NCI-H146 treated with DMSO at 0.1 percent for 48 hours (cell line): ENCODE measurements at regions not wholly inside any gene's neighbourhood (a gene's known extent, or its start where the extent isn't known, plus 50 kb on each side); places are given as distances from the start of the nearest gene placed in this dataset.

Experiments
- DNase-seq: peaks from one replicate; lab custom pipeline; 2025; ENCODE audit not compliant: unreplicated experiment; lab: John Stamatoyannopoulos, UW

DNA sequence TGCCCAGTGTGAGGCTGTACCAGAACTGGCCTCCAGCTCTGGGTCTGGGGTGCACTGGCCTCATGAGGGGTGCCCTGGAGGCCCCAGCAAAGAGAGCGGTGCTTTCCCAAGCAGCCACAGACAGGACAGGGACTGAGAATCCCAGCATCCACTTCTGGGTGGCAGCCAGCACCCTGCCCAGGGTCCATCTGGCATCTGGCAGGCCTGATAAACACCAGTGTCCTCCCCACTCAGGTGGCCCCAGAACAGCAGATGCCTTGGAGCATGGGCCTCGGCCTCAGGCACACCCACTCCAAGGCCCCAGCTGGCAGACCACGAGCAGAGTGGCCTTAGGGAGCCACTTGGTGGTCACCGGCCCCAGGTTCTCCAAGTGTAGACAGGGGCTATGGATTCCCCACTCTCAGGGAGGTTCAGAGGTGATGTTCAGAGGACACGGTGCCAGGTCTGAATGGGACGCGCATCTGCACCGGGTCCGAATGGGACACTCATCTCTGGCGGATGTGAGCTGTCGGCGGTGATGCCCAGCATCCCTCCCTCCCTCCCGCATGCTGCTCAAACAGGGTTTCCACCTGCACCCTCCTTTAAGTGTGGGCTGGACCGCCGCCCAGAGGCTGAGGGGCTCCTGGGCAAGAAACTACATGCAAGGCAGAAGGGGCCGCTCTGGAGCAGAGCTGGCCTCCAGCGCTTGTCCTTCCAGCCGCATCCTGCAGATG, 82.2 kb upstream of the GPC1 start:
- no peak for DNase-seq

- no peak for DNase-seq
Measured at GRCh38 chr2:240353944-240354343, 81.5 kb upstream of the GPC1 start.

DNA sequence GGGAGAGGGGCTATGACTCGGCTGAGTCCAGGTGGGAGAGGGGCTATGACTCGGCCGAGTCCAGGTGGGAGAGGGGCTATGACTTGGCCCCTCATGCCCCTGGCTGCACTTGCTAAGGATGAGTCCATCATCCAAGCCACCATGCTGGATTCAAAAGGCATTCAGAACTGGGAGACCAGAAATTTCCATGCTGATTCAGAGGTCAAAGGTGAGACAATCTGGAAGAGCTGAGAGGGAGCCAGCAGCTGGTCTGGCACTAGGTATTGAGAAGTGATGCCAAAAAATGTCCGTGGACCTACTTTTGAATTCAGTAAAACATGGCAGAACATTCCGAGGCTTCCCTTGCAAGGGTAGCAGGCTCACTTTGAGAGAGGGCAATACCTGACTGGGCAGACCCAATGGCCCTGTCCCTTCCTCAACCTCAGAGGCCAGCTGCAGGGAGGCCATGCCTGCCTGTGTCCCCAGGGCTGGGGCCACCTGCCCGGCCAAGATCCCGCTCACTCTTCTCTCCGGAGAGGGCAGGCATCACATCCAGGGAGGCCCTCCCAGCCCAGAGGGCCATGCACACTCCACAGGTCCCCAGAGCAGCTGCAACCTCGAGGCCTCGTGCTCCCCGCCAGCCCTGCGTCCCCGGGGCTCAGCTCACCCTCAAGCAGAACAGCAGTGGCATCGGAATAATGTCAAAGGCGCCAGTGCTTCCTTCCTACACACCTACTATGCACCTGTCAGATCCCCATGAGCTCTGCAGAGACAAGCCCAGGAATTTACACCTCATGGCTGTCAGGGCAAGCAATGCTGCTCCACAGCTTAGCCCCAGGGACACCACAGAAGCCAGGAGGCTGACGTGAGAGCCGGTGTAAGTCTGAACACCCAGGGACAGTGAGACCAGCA, 80.2 kb upstream of the GPC1 start:
- DNase-seq = no peak

DNA sequence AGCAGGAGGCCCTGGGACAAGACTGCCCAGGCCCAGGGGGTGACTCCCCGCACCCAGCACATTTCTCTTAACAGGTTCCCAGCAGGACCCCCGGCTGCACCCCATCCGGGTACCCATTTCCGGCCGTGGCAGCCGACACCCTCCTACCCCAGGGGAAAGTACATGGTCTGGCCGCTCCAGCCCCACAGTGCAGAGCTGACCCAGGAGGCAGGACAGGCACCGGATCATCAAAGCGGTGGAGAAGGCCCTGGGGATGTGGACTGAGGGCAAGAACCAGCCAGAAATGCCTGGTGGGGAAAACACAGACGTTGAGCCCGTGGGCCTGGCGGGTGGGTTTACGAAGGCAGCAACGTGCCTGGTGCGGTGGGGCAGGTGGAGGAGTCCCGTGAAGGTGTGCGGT, 79.5 kb upstream of the GPC1 start:
- no peak for DNase-seq

GRCh38 chr2:240356700-240357640, 78.5 kb upstream of the GPC1 start:
- no peak for DNase-seq

DNA sequence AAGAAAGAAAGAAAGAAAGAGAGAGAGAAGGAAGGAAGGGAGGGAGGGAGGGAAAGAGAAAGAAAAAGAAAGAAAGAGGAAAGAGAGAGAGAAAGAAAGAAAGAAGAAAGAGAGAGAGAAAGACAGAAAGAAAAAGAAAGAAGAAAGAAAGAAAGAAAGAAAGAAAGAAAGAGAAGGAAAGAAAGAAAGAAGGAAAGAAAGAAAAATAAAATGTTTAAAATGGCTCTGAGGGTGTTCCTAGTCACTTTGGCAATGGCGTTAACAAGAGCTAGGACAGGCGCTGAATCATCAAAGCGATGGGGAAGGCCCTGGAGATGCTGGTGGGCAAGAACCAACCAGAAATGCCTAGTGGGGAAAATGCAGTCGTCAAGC, 77.8 kb upstream of the GPC1 start:
- no peak for DNase-seq

DNA sequence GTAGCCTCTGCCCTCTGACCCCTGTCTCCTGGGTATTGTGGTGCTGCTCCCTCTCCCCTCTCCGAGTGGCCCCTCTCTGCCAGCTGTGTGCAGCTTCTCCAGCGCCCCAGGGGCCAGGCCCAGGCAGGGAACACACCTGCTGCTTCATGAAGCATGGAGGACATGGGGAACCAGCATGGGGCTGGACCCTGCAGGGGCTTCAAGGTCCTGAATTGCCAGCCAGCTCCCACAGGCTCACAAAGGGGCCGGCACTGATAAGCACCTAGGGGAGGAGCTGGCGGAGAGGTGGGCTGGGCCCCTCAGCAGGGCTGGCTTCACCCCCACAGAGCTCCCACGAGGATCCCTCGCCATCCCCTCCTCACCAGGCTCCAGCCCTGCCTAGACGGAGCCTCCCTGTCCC, 77.4 kb upstream of the GPC1 start:
- no peak for DNase-seq

DNA sequence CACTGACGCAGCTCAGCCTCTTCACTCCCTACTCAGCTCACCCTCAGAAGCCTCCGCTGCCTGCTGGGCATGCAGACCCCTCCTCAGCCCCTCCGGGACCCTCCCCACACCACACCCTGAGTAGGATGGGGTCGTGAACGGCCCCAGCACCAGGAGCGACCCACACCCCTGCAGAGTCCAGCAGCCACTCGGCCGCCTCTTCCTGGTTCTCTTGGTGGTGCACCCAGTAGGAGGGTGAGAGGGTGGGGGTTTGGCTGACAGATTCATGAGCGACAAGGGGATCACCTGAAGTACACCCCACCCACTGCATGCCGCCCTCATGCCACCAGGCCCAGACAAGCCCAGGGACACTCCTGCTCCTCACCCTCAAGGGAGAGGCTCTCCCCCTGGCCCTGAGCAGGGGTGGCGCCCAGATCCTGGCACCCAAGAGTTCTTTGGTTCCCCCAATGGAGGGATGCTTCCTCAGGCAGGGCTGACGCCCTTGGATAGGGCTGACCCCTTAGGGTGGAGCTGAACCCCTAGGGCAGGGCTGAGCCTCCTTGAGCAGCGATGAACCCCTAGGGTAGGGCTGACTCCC, 76.6 kb upstream of the GPC1 start:
- DNase-seq = no peak

DNA sequence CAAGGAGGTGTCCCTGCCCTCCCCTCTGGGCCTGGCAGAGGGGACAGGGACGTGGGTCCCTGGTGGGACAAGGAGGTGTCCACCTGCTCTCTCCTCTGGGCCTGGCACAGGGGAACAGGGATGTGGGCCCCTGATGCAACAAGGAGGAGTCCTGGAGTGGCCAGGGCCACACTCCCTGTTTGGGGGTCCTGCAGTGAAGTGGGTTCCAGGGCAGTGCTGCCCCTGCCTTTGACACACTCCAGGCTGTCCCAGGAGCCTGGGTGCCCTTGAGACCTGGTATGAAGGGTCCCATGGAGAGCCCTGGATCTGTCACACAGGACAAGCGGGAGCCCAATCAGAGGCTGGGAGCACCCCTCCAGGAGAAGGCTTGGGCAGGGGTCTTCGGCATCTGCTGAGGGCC, 75.8 kb upstream of the GPC1 start:
- no peak for DNase-seq

- DNase-seq = no peak
Measured at GRCh38 chr2:240360645-240361475, 74.6 kb upstream of the GPC1 start.

DNA sequence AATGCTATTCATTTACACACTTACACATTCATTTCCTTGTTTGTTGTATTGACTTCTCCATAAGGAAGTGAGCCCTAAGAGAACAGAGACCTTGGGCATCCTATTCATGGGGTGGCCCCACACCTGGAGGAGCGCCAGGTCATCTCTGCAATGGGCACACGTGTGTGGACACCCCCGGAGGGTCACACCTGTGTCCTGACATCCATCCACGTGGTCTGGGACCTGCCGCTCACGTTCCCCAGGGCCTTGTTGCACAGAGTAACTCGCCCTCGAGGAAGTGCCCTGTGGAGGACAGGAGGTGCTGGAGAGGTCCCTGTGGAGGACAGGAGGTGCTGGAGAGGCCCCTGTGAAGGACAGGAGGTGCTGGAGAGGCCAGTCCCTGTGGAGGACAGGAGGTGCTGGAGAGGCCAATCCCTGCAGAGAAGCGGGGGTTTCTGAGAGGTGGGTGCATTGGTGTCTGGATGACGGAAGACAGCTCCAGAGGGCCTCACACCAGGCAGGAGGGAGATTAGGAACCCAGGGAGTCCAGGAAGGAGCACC, 73.2 kb upstream of the GPC1 start:
- DNase-seq = no peak

DNA sequence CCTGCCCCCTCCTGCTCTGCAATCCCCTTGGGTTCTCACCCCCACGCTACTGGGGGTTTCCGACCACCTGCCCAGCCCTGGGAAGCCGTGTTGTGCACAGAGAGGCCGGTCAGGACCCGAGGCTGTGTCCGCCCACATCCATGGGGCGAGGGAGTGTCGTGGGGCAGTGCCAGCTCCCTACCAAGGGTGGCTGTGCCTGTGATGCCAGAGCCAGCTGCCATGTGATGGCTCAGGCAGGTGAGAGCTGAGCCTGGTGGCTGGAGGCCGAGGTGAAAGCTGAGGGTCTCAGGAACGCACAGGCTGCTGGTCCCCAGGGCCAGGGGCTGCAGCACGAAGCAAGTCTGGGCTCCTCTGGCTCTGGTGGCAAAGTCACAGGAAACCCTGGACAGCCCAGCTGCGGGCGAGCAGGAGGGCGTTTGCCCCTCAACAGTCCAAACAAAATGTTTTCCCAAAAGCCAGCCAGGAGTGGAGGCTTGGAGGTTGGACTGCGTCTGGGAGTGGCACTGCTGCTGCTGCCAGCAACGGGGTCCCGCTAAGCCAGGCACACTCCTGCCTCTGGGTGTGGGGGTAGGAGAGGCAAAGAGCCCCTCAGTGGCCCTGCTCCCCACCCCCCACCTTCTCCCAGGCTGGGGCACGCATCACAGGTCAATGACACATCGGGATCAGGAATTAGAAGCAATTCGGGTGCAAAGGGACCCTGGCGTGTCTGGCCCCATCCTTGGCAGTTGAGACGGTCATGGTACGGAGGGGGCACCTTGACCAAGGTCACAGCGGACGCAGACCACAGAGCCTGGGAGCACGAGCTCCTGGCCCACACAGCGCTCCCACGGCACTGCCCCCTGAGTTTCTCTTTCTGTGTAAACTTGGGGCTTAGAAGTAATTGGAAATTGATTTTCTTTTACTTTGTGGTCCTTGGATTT, 72.4 kb upstream of the GPC1 start:
- no peak for DNase-seq

- DNase-seq = no peak
Measured at GRCh38 chr2:240363746-240364581, 71.5 kb upstream of the GPC1 start.

DNA sequence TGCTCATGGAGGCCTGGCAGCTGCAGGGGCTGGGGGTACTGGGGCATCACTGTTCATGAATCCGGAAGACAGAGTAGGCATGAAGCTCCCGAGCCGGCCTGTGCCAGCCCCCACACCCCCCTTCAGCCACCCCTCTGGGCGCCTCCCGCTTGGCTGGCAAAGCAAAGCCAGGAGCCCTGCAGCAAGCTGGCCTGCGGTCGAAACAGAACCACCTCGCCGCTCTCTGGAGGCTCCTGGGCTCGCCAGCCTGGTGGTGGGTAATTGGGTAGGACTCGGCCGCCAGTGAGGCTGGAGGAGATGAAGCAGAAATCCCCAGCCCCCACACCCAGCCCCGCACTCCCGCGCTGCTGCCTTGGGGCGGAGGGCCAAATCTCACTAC, 70.9 kb upstream of the GPC1 start:
- no peak for DNase-seq

DNA sequence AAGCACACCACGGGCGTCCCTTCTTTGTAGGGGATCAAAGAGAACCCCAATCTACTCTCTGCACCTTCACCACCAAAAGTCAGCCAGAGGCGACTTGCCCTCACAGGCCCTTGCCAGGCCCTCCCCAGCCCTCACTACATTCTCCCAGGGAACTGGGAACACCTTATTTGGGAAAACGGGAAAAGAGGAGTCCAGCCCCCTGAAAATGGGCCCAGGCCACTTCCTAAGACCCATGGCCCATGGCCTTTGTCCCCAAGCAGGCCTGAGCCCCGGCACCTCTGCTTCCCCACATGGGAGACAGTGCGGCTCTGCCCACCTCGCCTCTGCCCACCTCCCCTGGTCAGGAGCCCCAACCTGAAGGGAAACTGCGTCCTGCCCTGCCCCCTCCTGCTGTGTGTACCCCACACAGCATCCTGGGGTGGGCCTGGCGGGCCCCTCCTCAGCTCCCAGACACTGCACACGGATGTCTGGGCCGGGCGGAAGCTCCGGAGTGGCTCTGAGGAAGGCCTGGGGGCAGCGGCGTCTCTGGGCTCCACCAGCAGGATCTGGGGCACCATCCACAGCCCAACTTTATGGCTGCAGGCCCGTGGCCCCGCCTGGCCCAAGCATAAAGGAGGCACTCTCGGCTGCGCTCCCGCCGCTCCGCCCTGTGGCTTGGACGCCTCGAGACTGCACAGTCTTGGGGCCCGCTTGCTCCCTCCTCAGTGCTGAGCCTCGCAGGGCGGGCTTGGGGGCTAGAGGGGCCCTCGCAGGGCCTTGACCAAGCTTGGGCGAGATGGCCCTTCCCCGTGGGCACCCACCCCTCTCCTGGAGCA, 70.3 kb upstream of the GPC1 start:
- no peak for DNase-seq

DNA sequence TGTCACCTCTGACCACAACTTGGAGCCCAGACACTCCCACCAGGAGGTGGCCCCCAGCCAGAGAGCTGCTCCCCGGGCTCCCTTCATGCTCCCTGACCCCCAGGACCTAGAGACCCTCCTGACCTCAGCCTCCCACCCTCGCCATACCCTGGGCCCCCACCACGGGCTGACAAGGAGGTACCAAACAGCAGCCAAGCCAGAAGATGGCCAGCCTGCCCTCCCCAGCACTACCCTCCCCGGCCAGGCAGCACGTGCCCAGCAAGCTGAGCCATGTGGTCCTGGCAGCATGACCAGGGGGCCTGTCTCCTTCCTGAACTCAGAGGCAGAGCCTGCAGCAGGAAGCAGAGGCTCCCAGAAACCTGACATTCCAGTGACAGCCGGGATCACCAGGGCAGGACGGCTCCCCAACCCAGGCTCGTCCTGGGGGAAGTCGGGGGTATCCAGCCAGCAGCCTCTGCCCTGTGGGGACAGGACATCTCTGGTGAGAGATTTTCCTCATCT, 69.4 kb upstream of the GPC1 start:
- no peak for DNase-seq

DNA sequence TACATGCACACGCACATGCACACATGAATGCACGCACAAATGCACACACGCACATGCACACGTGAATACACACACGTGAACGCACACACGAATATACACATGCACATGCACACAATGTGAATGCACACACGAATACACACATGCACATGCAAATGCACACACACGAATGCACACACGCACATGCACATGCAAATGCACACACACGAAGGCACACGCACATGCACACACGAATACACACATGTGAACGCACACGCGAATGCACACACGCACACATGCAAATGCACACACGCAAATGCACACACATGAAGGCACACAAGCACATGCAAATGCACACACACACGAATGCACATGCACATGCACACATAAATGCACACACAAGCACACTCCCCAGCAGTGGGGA, 68.6 kb upstream of the GPC1 start:
- DNase-seq = no peak
